Erythroblast (primary cell): ENCODE measurements at regions not wholly inside any gene's neighbourhood (a gene's known extent, or its start where the extent isn't known, plus 50 kb on each side); places are given as distances from the start of the nearest gene placed in this dataset.

ENCODE experiments used
- GATA1 ChIP-seq: IDR thresholded peaks from 2 replicates; pipeline ENCODE4 v1.6.1; 2011; ENCODE audit warnings: low read depth, mild to moderate bottlenecking, control low read depth, low read length, moderate library complexity
- POLR2A ChIP-seq: IDR thresholded peaks from 2 replicates; pipeline ENCODE4 v1.6.1; 2011; ENCODE audit warnings: mild to moderate bottlenecking, low read length

- TF ChIP-seq POLR2A (no peak), GATA1 (no peak)
Measured at GRCh38 chr6:76451926-76452709, 379.7 kb upstream of the IMPG1 start.
